IMR-90 (cell line): ENCODE measurements at regions not wholly inside any gene's neighbourhood (a gene's known extent, or its start where the extent isn't known, plus 50 kb on each side); places are given as distances from the start of the nearest gene placed in this dataset.

Experiments used
- ATAC-seq: fragments of 200-7000 bp; cut with Tn5 transposase; 2 replicates; pipeline ENCODE4 v1.9.1; 2020; ENCODE audit warnings: low read depth, mild to moderate bottlenecking, moderate library complexity
- BruUV-seq: library from RNA; stranded (reverse); fragments of 400-500 nt; replicated peaks from 2 replicates; lab custom pipeline; 2021; lab: Mats Ljungman, UMichigan
- CTCF ChIA-PET: fragments of 300-600 bp; formaldehyde crosslinking; extraction: SDS; loops from one replicate; lab custom pipeline; 2021; ENCODE audit warnings: antibody characterized with exemption; lab: Yijun Ruan, JAX
- POLR2A ChIA-PET: fragments of 300-600 bp; sonication (Branson Sonifier 250); formaldehyde crosslinking; loops from one replicate; lab custom pipeline; 2022; ENCODE audit warnings: antibody characterized with exemption; ENCODE audit not compliant: unreplicated experiment; lab: Charles Lee
- DNase-seq: peaks from one replicate; pipeline ENCODE4 v3.0.0; 2013
- H2AFZ ChIP-seq: replicated peaks from 2 replicates; pipeline ENCODE3; 2013; ENCODE audit warnings: low read length, mild to moderate bottlenecking; ENCODE audit not compliant: poor library complexity
- H2AK5ac ChIP-seq: 2 replicates; pipeline ENCODE4 v1.6.1; 2013; ENCODE audit warnings: low read depth, low read length, inconsistent platforms
- H2AK9ac ChIP-seq: replicated peaks from 2 replicates; pipeline ENCODE3; 2013; ENCODE audit warnings: mild to moderate bottlenecking, low read depth, low read length, moderate library complexity; ENCODE audit not compliant: poor library complexity
- H2BK120ac ChIP-seq: 2 replicates; pipeline ENCODE4 v1.6.1; 2013; ENCODE audit warnings: low read depth, low read length, inconsistent platforms
- H2BK15ac ChIP-seq: 3 replicates; pipeline ENCODE4 v1.6.1; 2013; ENCODE audit warnings: low read depth, low read length, inconsistent platforms
- H2BK20ac ChIP-seq: 2 replicates; pipeline ENCODE4 v1.6.1; 2013; ENCODE audit warnings: low read depth, mild to moderate bottlenecking, inconsistent platforms, low read length, moderate library complexity
- H2BK5ac ChIP-seq: 2 replicates; pipeline ENCODE4 v1.6.1; 2013; ENCODE audit warnings: mild to moderate bottlenecking, low read depth, low read length, inconsistent platforms; ENCODE audit not compliant: poor library complexity, severe bottlenecking
- H3K14ac ChIP-seq: replicated peaks from 2 replicates; pipeline ENCODE4 v1.6.1; 2013; ENCODE audit warnings: low read depth, low read length, inconsistent platforms
- H3K18ac ChIP-seq: 2 replicates; pipeline ENCODE4 v1.6.1; 2013; ENCODE audit warnings: low read depth, low read length, control low read depth
- H3K23ac ChIP-seq: 2 replicates; pipeline ENCODE4 v1.6.1; 2013; ENCODE audit warnings: low read depth, low read length, inconsistent platforms
- H3K27ac ChIP-seq: 2 replicates; pipeline ENCODE4 v1.5.1; 2013; ENCODE audit warnings: mild to moderate bottlenecking, control low read depth, low read length; ENCODE audit not compliant: insufficient read depth
- H3K27me3 ChIP-seq: 2 replicates; pipeline ENCODE4 v1.6.1; 2013; ENCODE audit warnings: low read length; ENCODE audit not compliant: control insufficient read depth, insufficient read depth
- H3K36me3 ChIP-seq: 2 replicates; pipeline ENCODE4 v1.6.1; 2013; ENCODE audit warnings: low read length, mixed read lengths; ENCODE audit not compliant: control insufficient read depth, insufficient read depth
- H3K4ac ChIP-seq: 2 replicates; pipeline ENCODE4 v1.6.1; 2013; ENCODE audit warnings: low read depth, low read length, inconsistent platforms
- H3K4me1 ChIP-seq: 2 replicates; pipeline ENCODE4 v1.6.1; 2013; ENCODE audit warnings: low read length, mixed read lengths; ENCODE audit not compliant: control insufficient read depth, insufficient read depth
- H3K4me2 ChIP-seq: 2 replicates; pipeline ENCODE4 v1.6.1; 2013; ENCODE audit warnings: low read depth, mild to moderate bottlenecking, control low read depth, low read length, moderate library complexity
- H3K4me3 ChIP-seq: 2 replicates; pipeline ENCODE4 v1.5.1; 2013; ENCODE audit warnings: low read depth, mild to moderate bottlenecking, control low read depth, low read length, moderate library complexity; ENCODE audit not compliant: insufficient read depth
- H3K56ac ChIP-seq: 2 replicates; pipeline ENCODE4 v1.6.1; 2013; ENCODE audit warnings: low read length, inconsistent platforms; ENCODE audit not compliant: insufficient read depth; ENCODE audit errors: extremely low read depth
- H3K79me1 ChIP-seq, 2 experiments: 2 replicates each; pipeline ENCODE4 v1.6.1; 2013; ENCODE audit warnings: low read length in 2 of 2, inconsistent platforms in 1 of 2, low read depth in 1 of 2
- H3K9ac ChIP-seq: 2 replicates; pipeline ENCODE4 v1.6.1; 2013; ENCODE audit warnings: low read depth, low read length, control low read depth
- H3K9me1 ChIP-seq: 2 replicates; pipeline ENCODE4 v1.6.1; 2013; ENCODE audit warnings: low read length, inconsistent platforms; ENCODE audit not compliant: insufficient read depth
- H3K9me3 ChIP-seq: 2 replicates; pipeline ENCODE4 v1.6.1; 2013; ENCODE audit warnings: low read length; ENCODE audit not compliant: control insufficient read depth, insufficient read depth
- H4K20me1 ChIP-seq: 2 replicates; pipeline ENCODE4 v1.6.1; 2013; ENCODE audit warnings: low read length, inconsistent platforms; ENCODE audit not compliant: insufficient read depth
- H4K5ac ChIP-seq: 2 replicates; pipeline ENCODE4 v1.6.1; 2013; ENCODE audit warnings: mild to moderate bottlenecking, low read depth, low read length, control low read depth
- H4K8ac ChIP-seq, 2 experiments: 2 replicates each; pipeline ENCODE4 v1.6.1; 2013; ENCODE audit warnings: low read depth in 2 of 2, low read length in 2 of 2, control low read depth in 1 of 2, inconsistent platforms in 1 of 2
- H4K91ac ChIP-seq: 2 replicates; pipeline ENCODE4 v1.6.1; 2013; ENCODE audit warnings: low read depth, low read length, inconsistent platforms; ENCODE audit not compliant: insufficient read depth
- BHLHE40 ChIP-seq: fragments of 150-350 bp; IDR thresholded peaks from 2 replicates; pipeline ENCODE4 v1.6.1; 2016; ENCODE audit warnings: mild to moderate bottlenecking, low read depth, low read length
- CEBPB ChIP-seq: IDR thresholded peaks from 2 replicates; pipeline ENCODE4 v1.6.1; 2012; ENCODE audit warnings: low read depth, low read length, improper control_type of control experiment
- CHD1 ChIP-seq: IDR thresholded peaks from 2 replicates; pipeline ENCODE4 v1.6.1; 2012; ENCODE audit warnings: low read depth, low read length, improper control_type of control experiment
- CTCF ChIP-seq: conservative IDR thresholded peaks from 2 replicates; pipeline ENCODE4 v1.5.1; 2012; ENCODE audit warnings: mild to moderate bottlenecking, low read depth, low read length, improper control_type of control experiment
- ELK1 ChIP-seq: fragments of 150-350 bp; IDR thresholded peaks from 2 replicates; pipeline ENCODE4 v1.6.1; 2016; ENCODE audit warnings: low read depth, mild to moderate bottlenecking, low read length, moderate library complexity, borderline replicate concordance
- FOS ChIP-seq: fragments of 150-350 bp; IDR thresholded peaks from 2 replicates; pipeline ENCODE4 v1.6.1; 2016; ENCODE audit warnings: low read depth, low read length
- MAFK ChIP-seq: IDR thresholded peaks from 2 replicates; pipeline ENCODE4 v1.6.1; 2012; ENCODE audit warnings: low read depth, low read length, improper control_type of control experiment
- MAZ ChIP-seq: IDR thresholded peaks from 2 replicates; pipeline ENCODE4 v1.6.1; 2012; ENCODE audit warnings: low read depth, mild to moderate bottlenecking, low read length, improper control_type of control experiment, moderate library complexity, borderline replicate concordance
- MXI1 ChIP-seq: IDR thresholded peaks from 2 replicates; pipeline ENCODE4 v1.6.1; 2012; ENCODE audit warnings: low read depth, mild to moderate bottlenecking, low read length, moderate library complexity, borderline replicate concordance
- NFE2L2 ChIP-seq: fragments of 150-350 bp; IDR thresholded peaks from 2 replicates; pipeline ENCODE4 v1.6.1; 2016; ENCODE audit warnings: low read depth, mild to moderate bottlenecking, low read length
- POLR2A ChIP-seq: IDR thresholded peaks from 2 replicates; pipeline ENCODE4 v1.6.1; 2012; ENCODE audit warnings: mild to moderate bottlenecking, low read depth, low read length
- RAD21 ChIP-seq: IDR thresholded peaks from 2 replicates; pipeline ENCODE4 v1.6.1; 2012; ENCODE audit warnings: low read length, improper control_type of control experiment
- RCOR1 ChIP-seq: IDR thresholded peaks from 2 replicates; pipeline ENCODE4 v1.6.1; 2012; ENCODE audit warnings: mild to moderate bottlenecking, low read length, improper control_type of control experiment; ENCODE audit not compliant: insufficient replicate concordance
- RFX5 ChIP-seq: IDR thresholded peaks from 2 replicates; pipeline ENCODE4 v1.8.0; 2012; ENCODE audit warnings: low read depth, mild to moderate bottlenecking, low read length, moderate library complexity
- SMC3 ChIP-seq: fragments of 150-350 bp; IDR thresholded peaks from 2 replicates; pipeline ENCODE4 v1.6.1; 2016; ENCODE audit warnings: low read depth, mild to moderate bottlenecking, antibody characterized with exemption, low read length, moderate library complexity
- USF2 ChIP-seq: fragments of 150-350 bp; IDR thresholded peaks from 2 replicates; pipeline ENCODE4 v1.6.1; 2017; ENCODE audit warnings: mild to moderate bottlenecking, antibody characterized with exemption, low read length, low read depth
- WGBS, 2 experiments: methylation state at CpG; one replicate each; pipeline versions ENCODE4 v1.1.5 to v1.1.7; 2013; ENCODE audit warnings: missing lambda C conversion rate in 2 of 2; ENCODE audit not compliant: insufficient read length in 1 of 2; ENCODE audit errors: extremely low coverage in 2 of 2; 5-methylcytosine and 5-hydroxymethylcytosine counted together
- dilution Hi-C: fragments of 300-500 bp; cut with HindIII; formaldehyde crosslinking; loops from one replicate; pipeline ENCODE4 v1.14.3; 2018; ENCODE audit warnings: low sequenced_read_pairs; ENCODE audit not compliant: unreplicated experiment
- in situ Hi-C: fragments of 300-500 bp; cut with MboI; formaldehyde crosslinking; loops from 3 replicates; pipeline ENCODE4 v1.14.3; 2019; ENCODE audit warnings: low sequenced_read_pairs, inconsistent platforms, mixed read lengths
- intact Hi-C: fragments of 100-400 bp; cut with micrococcal nuclease; formaldehyde crosslinking; loops from 2 replicates; pipeline ENCODE4 v1.10.0; 2022

GRCh38 chr12:94078138-94078723 is 70.1 kb upstream of the PLXNC1 start:
- ChIA-PET POLR2A (no interaction called here), CTCF (interaction anchor here (1.2 kb wide), 1 partner anchor 24 kb away, joined by 3 read pairs; no protein-coding TSS in a partner anchor)
- TF ChIP-seq MXI1 (no peak), CEBPB (no peak), ELK1 (no peak), RCOR1 (no peak), CTCF (no peak), RAD21 (no peak), NFE2L2 (no peak), MAFK (no peak), SMC3 (no peak), RFX5 (no peak), FOS (no peak), CHD1 (no peak), MAZ (no peak), POLR2A (no peak), BHLHE40 (no peak), USF2 (no peak)
- Histone ChIP-seq H2BK15ac (no peak overlapping the region), H3K23ac (no peak overlapping the region), H2AK5ac (no peak overlapping the region), H4K8ac (no peak overlapping the region), H3K27me3 (no peaks in the 10 kb centered on the region), H3K9ac (no peak overlapping the region), H3K4me1 (peaks cover 4% of the 10 kb centered on the region; the same call in 1 of the 2 replicates), H2BK5ac (no peak overlapping the region), H4K5ac (no peak overlapping the region), H2AFZ (no peak overlapping the region), H3K56ac (no peak overlapping the region), H2BK120ac (peak overlapping the region; percentile 7; the same call in 1 of the 2 replicates), H3K79me1 (no peaks in the 10 kb centered on the region), H3K9me1 (peaks cover 5% of the 10 kb centered on the region; the same call in 1 of the 2 replicates), H3K4me3 (no peak overlapping the region), H3K4me2 (no peak overlapping the region), H3K36me3 (no peaks in the 10 kb centered on the region), H3K4ac (no peak overlapping the region), H4K91ac (no peak overlapping the region), H3K27ac (no peak overlapping the region), H3K9me3 (no peaks in the 10 kb centered on the region), H4K20me1 (no peaks in the 10 kb centered on the region), H3K18ac (no peak overlapping the region), H2BK20ac (no peak overlapping the region), H2AK9ac (no peak overlapping the region), H3K14ac (no peak overlapping the region)
- dilution Hi-C loops (no loop called here), in situ Hi-C loops (no loop called here), intact Hi-C loops (loop anchor here (1.0 kb wide), 1 partner anchor 405 kb away; no protein-coding TSS in a partner anchor)
- DNase-seq: no peak
- no peak for ATAC-seq
- BruUV-seq: no TSS peak
- 54% methylated on average over 2 of the region's 3 CpGs; no CpG with 5 or more reads in 1 of the 2 experiments for WGBS, 2 experiments
